GM20000 (cell line): ENCODE measurements at regions not wholly inside any gene's neighbourhood (a gene's known extent, or its start where the extent isn't known, plus 50 kb on each side); places are given as distances from the start of the nearest gene placed in this dataset.

Experiments used
- DNase-seq: peaks from one replicate; pipeline ENCODE4 v3.0.0; 2012; ENCODE audit warnings: low spot score
- TF ChIP-seq, protein P1 (sequence below): IDR thresholded peaks from 2 replicates; pipeline ENCODE4 v1.5.1; 2012; ENCODE audit warnings: mild to moderate bottlenecking, control low read depth; ENCODE audit errors: extremely low read depth, missing control alignments

DNA sequence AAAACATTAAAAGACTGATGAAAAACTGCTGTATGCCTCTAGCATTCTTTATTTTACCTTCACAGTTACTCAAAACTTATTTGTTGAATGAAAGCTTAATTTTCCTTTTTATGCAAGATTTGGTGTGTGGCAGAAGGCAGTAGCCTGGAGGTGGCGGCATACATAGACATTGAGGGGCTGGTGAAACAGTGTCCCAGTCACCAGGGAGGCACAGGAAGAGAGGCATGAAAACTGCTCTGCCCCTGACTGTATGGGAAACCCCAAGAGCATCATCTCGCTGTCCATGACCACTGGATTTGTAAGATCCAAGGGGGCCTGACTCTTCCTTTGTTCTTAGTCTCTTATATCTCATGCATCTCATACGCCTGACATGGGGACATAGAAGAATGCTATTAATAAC lies 493.7 kb upstream of the GOLIM4 start:
- TF ChIP-seq, protein P1, sequence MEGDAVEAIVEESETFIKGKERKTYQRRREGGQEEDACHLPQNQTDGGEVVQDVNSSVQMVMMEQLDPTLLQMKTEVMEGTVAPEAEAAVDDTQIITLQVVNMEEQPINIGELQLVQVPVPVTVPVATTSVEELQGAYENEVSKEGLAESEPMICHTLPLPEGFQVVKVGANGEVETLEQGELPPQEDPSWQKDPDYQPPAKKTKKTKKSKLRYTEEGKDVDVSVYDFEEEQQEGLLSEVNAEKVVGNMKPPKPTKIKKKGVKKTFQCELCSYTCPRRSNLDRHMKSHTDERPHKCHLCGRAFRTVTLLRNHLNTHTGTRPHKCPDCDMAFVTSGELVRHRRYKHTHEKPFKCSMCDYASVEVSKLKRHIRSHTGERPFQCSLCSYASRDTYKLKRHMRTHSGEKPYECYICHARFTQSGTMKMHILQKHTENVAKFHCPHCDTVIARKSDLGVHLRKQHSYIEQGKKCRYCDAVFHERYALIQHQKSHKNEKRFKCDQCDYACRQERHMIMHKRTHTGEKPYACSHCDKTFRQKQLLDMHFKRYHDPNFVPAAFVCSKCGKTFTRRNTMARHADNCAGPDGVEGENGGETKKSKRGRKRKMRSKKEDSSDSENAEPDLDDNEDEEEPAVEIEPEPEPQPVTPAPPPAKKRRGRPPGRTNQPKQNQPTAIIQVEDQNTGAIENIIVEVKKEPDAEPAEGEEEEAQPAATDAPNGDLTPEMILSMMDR = no peak
- DNase-seq = no peak

DNA sequence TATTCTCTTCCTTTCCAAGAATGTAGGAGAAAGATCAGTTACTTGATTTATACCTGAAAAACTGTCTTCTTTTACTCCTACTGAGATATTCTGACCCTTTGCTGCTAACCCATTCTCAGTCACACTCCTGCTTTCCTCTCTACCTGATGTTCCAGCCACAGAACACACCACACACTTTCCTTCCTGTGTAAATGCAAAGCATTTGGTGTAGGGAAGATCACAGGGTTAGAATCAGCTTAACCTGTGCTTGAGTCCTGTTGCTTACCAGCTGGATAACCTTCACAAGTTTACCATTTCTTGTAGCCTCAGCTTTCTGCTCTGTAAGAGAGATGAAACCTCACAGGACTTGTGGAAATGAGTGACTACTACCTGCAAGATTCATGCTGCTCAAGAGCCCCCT lies 489.8 kb upstream of the GOLIM4 start:
- TF ChIP-seq, protein P1 = no peak
- no peak for DNase-seq

DNA sequence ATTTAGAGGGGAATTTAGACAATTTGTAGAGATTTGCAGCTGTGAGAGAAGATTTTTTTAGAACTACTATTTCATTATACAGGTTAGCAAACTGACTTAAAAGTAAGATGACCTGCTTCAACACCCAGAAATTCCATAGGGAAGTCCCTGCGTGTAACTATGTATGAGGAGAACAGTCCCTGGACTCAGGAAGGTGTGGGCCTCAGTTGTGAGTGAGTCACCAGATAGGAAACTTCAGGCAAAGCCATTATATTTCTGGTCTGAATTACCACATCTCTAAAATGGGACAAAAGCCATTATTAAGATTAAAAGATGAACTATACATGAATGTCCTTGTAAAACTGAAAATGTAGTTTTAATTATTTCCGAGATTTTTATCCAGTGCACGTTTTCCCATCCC lies 488.3 kb upstream of the GOLIM4 start:
- TF ChIP-seq, protein P1 = no peak
- DNase-seq = no peak

DNA sequence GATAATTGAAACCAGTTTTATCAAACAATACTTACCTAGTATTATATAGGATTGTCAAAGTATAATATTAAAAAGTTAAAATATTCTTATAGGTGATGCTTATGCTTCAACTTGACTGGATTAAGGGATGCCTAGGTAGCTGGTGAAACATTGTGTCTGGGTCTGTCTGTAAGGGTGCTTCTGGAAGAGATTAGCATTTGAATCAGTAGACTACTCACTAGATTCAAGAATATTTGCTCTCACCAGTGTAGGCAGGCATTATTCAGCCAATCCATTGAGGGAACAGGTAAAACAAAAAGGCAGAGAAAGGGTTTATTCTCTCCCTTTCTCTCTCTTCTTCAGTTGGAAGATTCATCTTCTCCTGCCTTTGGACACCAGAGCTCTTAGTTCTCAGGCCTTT lies 486.8 kb upstream of the GOLIM4 start:
- no peak for DNase-seq

DNA sequence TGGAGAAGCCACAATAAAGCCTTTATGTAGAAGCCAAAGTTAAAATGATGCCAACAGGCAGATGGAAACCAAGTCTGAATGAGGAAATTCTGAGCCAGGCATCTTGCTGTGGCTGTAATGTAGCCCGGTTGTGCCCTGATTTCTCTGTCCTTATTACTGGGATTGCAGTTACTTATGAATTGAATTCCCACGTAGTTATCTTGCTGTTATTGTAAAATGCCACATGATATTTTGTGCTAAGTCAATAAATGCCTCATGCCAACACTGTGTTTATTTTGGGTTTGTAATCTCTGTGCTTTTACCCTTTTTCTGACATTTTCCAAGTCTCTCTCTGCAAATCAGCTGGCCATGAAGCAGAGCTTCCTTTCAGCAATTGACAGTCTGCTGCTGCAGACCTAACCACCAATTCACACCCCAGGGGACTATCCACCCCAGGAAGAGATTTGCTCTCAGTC lies 486.1 kb upstream of the GOLIM4 start:
- DNase-seq = peak; percentile 11
- TF ChIP-seq, protein P1 = no peak

More for the DNA sequence above, 486.8 kb upstream of the GOLIM4 start:
- TF ChIP-seq, protein P1 = no peak

DNA sequence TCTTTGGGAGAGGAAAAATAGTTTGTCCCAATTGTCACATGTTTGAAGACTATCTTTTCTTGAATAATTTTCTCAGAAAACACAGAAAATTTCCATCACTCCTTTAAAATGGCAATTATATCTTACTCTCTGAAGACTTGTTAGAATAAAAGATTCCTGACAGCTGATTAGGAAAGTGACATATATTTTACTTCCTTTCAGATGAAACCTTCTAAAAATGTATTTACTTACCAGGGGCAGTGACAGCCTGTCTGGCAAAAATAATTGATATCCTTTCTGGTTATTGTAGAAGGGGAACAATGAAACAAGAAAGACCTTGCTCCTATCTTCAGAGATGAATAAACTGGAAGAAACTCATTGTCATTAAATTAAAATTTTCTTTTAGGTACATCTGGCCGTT lies 483.3 kb upstream of the GOLIM4 start:
- TF ChIP-seq, protein P1 = no peak
- DNase-seq = no peak

DNA sequence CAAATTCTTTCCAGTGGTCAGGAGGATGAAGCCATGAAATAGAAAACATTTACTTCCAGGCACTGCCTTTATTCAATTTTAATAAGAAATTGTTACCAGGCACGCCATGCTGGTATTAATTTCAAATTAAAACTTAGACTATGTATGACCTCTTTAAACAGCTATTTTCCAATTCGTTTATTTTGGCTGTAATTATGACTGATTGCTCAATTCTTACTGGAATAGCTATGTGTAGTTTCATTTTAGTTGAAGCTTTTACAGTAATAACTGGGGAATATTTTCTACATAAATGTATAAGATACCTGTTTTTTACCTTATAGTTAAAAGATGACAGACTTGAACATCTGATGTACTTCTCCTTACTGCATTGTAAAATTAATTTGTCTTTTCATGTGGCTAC lies 480.0 kb upstream of the GOLIM4 start:
- TF ChIP-seq, protein P1 = no peak
- no peak for DNase-seq
